GM21619 (cell line): ENCODE measurements at regions not wholly inside any gene's neighbourhood (a gene's known extent, or its start where the extent isn't known, plus 50 kb on each side); places are given as distances from the start of the nearest gene placed in this dataset.

Experiments used
- ATAC-seq: cut with Tn5 transposase; IDR thresholded peaks from one replicate; pipeline ENCODE4 v1.9.1; 2021; ENCODE audit not compliant: unreplicated experiment

DNA sequence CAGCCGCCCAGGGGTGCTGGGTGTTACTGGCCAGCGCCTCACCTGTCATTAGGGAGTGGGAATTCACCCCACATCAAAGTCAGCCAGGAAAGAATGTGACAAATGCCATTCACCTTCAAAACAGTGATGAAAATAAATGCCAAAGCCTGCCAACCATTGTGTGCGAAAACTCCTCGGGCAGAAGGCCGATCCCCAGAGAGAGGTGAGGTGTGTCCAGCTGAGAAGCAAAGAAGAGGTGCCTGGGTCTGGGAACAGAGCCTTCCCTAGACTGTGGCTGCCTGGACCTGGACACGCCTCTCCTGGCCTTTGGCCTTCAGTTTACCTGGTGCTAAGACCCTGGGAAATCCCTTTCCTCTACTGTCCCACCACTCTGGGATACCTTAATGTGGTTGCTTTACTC lies 142.7 kb downstream of the CYP26B1 start:
- no peak for ATAC-seq

DNA sequence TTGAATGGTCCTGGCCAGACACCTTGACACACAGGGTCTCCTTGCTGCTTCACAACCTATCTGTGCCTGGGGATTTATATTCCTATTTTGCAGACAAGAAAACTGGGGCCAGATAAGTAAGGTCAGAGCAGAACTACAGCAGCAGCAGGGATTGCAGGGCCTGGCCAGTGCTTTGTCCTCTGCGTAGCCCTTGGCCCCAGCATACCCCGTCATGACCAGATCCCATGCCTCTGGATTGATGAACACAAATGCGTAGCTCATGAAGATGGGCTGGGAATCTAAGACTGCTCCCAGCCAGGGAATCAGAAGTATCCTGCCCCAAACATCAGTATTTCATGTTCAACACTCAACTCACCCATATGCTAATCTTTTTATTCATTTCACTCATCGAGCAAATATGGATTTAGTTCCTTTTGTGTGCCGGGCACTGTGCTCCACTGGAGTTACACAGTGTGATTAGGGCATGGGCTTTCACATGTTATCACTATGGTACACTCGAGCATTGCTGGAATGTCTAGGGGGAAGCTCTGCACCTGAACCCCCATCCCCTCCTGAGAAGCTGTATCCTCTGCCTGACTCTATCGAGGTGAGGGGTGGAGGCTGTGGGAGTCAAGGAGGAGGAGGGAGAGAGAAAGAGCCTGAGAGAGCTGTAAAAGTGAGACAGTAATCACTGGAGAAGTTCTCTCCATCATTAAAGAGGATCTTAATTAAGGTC lies 143.3 kb downstream of the CYP26B1 start:
- ATAC-seq = no peak

DNA sequence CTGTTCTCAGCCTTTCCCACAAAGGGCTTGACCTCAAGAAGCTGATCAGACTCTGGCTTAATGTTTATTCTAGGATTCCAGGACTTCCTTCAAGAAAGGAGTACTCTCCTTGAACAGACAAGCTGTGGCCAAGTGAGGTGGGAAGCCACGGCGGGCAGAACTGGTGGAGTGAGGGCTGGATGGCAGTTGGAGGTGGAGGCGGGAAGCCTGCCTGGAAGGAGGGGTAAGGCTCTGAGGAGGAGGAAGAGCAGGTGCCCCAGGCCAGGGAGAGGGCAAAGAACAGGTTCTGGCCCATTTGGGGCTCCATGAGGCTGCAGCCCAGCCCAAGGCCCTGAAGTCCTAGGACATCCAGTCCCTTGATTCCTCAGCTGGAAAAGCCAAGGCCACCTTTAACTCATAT lies 143.9 kb downstream of the CYP26B1 start:
- no peak for ATAC-seq

DNA sequence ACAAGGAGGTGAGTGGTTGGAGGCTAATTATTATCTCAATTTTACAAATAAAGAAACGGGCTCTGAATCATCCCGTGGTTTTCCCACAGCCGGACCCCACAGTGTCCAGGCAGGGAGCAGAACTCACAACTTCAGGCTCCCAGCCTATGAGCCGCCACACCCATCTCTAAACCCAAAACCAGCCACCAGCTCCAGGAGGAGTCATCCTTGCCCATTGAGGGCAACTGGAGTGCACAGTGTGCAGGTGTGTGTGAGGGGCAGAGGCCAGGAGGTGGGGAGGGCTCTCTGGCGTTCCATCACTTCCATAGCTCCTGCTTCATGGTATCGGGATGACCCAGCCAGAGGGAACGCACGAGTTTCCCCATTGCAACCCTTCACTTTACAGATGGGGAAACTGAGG lies 144.5 kb downstream of the CYP26B1 start:
- no peak for ATAC-seq

DNA sequence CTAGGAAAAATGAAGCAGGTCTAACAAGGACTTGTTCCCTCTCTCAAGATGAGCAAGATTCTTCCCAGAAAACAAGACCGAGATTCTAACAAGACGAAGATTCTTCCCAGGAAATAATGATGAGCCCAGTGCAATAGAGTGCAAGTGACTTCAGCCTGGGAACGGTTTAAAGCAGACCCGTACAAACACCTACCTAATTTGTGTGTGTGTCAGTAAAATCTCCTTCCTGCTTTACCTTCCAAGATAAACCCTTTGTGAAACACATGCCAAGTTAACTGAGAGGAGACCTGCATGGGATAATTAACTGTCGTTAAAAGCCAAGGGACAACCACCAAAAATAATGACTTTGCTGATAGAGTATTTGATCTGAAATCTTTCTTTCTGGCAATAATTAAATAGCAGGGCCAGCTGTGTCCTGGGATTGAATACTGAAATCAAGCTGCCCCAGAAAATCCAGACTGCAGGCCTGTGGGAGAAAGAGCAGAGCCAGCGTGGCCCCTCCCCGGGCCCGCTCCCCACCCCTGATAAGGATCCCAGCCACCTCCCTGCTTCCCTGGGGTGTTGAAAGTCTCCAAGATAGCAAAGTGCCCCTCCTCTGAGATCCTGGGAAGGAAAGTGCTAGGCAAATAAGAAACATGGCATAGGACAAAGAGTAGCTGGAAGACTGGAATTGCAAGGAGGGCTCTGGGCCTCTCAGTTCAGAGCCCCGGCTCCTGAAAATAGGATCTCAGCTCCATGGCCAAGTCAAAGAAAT lies 145.5 kb downstream of the CYP26B1 start:
- ATAC-seq = no peak

DNA sequence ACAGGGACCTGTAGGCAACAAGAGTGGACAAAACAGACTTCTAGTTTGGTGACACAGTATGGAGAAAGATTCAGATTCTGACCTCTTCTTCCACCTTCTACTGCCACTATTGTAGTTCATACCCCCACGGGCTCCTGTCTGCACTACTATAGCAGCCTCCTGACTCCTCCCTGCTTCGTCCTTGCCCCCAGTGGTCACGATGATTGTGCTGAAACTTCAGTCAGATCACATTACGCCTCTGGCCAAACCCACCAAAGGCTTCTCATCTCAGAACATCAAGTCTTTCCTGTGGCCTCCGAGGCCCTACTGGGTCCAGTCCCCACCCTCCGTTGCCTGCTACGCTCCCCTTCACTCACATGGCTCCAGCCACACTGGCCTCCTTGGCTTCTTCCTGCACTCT lies 147.6 kb downstream of the CYP26B1 start:
- no peak for ATAC-seq

DNA sequence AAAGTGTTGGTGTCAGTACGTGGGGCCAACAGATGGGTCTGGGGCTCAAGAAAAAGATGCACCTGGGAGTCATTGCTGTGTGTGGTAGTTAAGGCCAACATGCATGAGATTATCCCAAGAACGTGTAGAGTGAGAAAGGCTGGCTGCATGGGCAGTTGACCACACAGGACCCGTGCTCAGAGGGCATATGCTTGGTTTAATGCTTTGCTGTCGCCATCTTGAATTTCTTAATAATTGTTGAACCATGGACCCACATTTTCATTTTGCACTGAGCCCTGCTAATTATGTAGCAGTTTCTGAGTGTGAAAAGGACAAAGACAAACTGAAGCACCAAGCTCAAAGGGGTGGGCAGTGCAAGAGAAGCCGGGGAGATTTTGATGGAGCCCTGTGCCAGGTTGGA lies 148.1 kb downstream of the CYP26B1 start:
- no peak for ATAC-seq

DNA sequence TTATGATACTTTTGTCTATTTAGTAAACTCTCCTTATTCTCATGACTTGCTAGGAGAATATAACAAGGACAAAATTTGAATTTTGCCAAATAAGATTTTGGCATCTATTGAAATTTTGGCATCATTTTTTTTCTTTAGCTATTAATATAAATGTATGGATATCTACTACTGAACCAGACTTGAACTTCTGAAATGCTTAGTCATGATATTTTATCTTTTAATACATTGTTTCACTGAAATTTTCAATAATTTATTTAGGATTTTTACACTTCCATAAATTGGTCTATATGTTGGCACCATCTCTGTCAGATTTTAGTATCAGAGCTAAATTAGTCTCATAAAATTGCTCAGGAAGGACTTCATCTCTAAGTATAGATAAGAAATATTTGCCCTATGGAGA lies 149.8 kb downstream of the CYP26B1 start:
- no peak for ATAC-seq

DNA sequence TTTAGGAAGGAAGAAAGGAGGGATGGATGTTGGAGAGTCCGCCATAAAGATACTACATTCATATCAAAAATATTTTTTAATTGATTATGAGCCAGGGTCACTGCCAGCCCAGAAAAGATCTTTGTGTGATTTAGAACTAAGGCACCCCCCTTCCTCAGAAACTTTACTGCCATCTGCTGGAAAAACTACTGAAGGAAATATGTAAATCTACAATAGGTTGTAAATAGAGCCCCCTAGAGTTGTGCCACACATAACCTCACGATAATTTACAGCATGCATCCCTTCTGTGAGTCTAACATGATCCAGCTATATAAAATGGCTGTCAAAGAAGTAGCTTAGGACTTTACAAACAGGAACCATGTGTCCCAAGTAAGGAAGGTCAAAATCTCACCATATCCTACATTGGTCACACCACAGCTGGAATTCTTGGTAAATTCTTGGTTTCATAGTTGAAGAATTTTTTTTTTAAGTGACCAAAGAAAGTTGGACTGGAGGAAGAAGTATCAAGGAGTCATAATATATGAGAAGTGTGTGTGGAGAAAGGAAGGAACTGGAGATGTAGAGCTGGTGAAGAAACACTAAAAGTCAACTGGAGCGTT lies 152.5 kb downstream of the CYP26B1 start:
- ATAC-seq = no peak

DNA sequence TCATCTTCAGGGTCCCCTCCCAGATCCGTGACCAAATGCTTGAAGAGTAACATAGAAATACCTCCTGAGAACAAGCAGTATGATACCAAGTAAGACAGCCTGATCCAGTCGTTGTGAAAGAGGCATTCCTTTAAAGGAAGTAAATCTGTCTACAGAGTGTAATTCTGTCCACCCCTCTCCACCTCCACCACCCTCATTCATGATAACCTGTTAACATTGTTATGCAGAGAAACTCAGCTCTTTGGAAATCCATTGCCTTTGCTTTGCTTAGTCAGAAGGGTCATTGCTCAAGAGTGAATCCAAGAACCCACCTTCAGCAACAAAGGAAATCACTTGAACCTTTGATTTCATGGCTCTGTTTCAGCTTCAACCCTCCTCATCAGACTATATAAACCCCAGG lies 155.6 kb downstream of the CYP26B1 start:
- no peak for ATAC-seq

DNA sequence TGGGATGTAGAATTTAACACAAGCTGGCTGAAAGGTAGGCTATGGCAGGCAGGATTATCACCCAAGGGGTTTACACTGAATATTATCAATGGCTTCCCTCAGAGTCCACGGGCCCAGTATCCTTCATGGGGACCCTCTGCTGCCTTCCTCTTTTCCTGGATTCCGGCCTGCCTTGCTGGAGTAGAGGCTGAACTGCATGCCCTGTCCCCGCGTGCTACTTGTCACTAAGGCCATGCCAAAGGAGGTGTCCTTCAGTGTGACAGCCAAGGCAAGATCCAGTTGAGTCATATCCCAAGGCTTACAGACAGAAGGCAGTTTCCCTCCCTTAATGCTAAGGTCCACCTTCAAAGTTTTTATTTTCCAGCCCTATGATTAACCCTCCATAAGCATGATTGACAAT lies 156.3 kb downstream of the CYP26B1 start:
- ATAC-seq = no peak

DNA sequence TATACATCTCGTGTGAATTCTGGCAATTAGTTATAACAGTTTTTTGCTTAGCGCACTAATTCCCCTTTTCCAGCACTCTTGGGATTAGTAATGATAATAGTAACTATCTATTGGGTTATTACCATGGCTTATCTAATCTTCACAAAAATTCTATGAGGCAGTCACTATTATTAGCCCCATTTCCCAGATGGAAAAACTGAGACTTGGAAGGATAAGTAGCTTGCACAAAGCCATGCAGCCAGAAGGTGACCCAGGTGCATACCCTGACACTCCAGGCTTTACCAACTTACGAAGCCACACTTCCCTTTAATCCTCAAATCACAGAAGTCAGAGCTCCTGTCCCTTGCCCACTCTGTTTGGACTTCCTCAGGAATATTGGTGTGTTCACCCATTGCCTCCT lies 156.8 kb downstream of the CYP26B1 start:
- no peak for ATAC-seq

DNA sequence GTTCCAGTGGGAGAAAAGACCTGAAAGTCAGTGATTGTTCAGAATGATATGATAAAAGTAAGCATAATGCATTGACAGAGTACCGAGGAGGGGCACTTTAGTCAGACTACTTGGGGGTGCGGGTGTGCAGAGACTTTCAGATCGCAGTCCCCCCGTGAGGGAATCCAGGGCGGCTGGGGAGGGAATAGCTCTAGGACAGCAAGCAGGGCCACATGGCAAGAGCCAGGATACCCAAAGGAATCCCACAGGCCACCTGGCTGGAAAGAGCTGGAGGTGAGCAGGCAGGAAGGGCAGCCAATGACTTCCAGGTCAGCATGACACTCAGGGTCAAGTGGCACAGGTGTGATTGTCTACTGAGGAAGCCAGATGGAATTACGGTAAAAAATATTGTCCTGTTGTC lies 157.5 kb downstream of the CYP26B1 start:
- ATAC-seq = no peak

DNA sequence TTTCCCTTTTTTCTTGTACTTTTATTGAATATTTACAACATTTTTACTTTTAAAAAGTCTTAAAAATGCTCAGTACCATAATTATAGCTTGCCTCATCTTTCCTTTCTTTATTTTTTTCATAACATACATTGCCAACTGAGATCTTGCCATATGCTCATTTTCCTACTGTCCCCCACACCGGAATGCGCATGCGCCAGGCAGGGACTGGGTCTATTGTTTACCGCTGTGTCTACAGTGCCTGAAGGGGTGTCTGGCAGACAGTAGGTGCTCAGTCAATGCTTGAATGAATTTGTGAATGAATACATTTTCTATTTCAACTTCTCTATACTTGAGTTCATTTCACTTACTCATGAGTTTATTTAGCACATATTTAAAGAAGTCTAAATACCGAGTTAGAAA lies 158.0 kb downstream of the CYP26B1 start:
- no peak for ATAC-seq

DNA sequence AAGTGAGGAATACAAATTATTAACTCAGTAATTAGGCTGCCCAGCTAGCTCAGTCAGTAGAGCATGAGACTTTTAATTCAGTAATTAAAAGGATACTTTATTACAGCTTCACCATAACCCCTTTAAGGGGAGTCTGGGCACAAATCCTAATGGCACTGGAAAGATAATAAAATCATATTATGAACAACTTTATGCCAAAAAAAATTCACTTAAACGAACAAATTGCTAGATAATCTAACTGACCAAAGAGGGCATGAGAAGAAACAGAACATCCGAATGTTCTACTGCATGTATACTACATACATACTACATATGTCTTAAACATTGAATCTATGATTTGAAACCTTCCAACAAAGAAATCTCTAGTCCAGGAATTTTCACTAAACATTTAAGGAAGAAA lies 159.5 kb downstream of the CYP26B1 start:
- ATAC-seq = no peak

DNA sequence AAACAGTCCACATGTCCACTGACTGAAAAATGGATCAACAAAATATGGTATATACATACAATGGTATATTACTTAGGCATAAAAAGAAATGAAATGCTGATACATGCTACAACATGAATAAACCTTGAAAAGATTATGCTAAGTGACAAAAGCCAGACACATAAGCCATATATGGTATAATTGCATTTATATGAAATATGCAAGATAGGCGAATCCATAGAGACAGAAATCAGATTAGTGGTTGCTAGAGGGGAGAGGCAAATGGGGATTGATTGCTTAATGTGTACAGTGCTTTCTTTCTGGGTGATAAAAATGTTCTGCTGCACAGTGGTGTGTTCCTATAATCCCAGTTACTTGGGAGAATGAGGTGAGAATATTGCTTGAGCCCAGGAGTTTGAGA lies 171.0 kb downstream of the CYP26B1 start:
- ATAC-seq = no peak

DNA sequence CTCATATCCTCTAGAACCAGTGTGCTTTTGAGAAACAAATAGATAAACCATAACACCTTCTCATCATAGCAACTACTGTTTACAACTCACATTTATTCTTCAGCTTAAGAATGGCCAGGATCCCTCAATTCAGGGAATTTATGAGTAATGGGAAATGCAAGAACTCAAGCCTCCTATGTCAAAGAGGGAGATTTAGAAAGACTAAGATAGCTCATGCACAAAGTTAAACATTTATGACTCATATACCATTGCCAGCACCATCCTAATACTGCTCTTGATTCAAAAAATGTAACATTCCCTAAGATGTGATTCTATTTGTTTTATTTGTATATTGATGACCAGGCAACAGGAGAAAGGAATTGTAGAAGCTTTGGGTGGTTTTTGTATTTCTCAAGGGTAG lies 172.8 kb downstream of the CYP26B1 start:
- no peak for ATAC-seq

DNA sequence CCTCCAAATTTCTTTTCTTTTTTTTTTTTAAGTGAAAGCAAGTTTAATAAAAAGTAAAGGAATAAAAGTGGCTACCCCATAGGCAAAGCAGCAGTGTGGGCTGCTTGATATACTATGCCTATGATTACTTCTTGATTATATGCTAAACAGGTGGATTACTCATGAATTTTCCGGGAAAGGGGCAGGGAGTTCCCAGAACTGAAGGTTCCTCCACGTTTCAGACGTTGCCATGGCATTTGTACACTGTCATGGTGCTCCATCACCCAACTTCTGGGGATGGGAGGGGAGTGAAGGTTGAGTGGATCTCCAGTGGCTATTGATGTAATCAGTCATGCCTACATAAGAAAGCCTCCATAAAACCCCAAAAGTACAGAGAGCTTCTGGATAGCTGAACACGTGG lies 176.2 kb downstream of the CYP26B1 start:
- ATAC-seq = no peak

DNA sequence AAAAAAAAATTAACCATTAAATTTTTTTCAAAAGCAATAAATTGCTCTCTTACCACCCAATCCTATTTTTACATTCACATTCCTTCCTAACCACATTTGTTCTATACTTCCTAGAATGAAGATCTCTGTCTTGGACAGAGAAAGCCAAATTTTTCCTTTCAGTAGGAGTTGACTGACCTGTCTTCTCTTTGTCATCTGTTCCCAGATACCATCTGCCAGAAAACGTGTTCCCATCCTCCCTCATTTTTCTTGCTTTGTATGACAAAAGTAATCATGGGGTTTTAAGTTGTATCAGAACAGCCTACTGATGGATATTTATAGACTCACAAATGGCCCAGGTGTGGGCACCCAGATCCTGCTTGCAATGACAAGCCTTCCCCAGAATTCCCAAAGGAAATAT lies 182.1 kb downstream of the CYP26B1 start:
- no peak for ATAC-seq

DNA sequence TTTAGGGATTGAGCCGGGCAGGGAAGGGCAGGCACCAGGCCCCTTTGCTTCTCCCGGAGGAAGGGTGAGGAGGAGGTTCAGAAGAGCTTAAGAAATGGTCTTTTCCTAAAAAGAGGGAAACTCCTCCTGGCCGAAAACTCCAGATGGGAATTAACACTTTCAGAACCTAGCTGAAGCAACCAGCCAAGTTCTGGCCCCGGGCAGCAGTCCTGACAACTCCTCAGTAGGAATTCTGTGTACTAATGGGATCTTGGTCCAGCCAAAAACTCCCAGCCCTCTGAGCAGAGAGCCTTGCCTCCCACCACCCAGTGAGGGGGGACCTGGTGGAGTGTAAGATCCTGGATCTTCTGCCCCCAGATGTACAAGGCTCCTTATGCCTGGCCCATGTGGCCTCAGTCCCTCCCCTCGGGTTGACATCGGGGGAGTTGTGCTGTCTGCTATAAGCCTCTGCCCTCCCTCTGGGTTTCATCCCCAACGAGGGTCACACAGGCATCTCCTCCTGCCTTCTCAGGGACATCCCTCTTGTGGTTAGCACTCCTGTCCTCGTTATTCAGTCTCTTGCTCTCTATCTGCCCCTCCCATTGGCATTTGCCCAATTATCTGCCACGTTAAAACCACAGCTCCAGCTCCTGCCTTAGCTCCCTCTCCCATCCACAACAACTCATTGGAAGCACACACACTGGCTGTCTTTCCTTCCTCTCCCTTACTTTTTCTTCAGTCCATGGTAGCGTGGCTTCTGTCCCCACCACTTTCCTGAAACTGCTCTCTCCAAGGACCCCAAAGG lies 184.6 kb downstream of the CYP26B1 start:
- no peak for ATAC-seq

DNA sequence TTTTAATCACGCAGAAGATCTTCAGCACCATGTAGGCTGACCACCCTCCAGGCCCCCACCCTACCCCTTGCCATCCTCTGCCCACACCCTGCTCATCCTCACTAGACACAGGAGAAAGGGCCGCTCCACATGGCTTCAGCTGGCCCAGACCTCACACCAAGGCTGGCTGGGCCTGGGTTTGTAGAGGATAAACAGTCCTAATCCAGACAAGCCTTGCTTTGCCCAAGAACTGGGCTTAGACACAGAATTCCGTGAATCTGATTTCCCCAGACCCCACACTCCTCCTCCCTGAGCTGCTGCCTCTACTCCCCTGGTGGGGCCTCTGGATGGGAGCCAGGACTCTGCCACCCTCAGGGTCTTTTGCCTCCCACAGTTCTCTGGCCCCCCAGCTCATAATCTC lies 185.3 kb downstream of the CYP26B1 start:
- no peak for ATAC-seq
